ENCODE measurements at regions not wholly inside any gene's neighbourhood (a gene's known extent, or its start where the extent isn't known, plus 50 kb on each side); places are given as distances from the start of the nearest gene placed in this dataset.
"Not testable (repeated sequence)": the region's sequence is repeated elsewhere in the genome, so short reads cannot be mapped to it uniquely, and the experiment has no call there.

- in situ Hi-C loops (cut with HindIII; ENCODE audit: low sequenced_read_pairs) = no loop called here
Measured at GRCh38 chr4:97414161-97414560, 729.1 kb downstream of the STPG2 start.

DNA sequence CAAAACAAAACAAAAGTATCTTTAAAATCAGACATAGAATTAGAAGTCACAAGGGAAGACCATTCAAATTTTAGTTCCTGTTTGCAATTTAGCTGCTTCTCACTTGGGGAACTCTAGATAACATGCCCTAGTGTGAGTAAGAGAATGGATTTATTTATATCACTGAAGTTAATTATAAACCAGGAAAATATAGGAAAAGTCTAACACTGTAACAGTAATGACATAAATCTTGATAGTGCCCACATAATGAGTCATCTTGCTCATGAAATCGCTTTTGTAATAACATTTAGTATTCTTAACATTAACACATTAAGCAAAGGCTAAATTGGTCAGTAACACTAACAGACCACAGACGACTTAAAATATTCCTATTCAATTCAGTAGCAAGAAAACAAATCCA lies 710.7 kb downstream of the STPG2 start:
- in situ Hi-C loops (cut with HindIII; ENCODE audit: low sequenced_read_pairs) = no loop called here

GRCh38 chr4:97437998-97438705 lies 705.1 kb downstream of the STPG2 start:
- in situ Hi-C loops (cut with HindIII; ENCODE audit: low sequenced_read_pairs) = not testable (repeated sequence)

GRCh38 chr4:97453186-97453585 lies 690.1 kb downstream of the STPG2 start:
- in situ Hi-C loops (cut with HindIII; ENCODE audit: low sequenced_read_pairs) = no loop called here

DNA sequence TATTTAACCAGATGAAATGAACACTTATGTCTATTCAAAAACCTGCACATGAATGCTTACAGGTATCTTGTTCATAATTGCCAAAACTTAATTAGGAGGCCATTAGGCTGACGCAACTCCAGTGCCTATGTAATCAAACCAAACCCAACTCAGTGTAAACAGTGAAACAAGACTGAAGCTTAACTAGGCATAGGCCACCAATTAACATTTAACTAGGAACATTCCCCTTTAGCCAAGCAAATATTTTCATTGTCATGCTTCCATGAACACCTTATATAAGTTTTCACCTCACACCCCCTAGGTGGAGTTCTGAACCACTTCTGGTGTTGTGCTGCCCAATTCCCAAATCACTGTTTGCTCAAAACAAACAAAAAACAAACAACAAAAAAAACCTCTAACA lies 686.0 kb downstream of the STPG2 start:
- in situ Hi-C loops (cut with HindIII; ENCODE audit: low sequenced_read_pairs) = no loop called here

DNA sequence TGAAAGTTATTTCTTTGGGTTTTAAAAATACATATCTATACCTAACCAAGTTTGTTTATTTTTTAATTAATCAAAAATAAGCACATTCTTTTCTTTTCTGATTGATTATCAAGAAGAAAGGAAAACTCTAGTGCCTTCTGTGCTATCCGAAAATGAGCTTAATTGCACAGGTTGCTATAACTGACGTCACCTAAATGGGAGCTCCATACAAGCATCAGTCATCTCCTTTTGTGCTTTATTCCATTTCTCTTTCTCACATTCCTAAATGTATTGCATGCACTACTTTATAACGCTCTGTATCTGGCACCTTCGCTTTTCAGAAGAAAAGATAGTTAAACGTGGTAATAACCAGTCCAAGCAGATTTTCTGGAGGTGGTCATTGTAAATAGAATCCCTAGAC lies 675.0 kb downstream of the STPG2 start:
- in situ Hi-C loops (cut with HindIII; ENCODE audit: low sequenced_read_pairs) = no loop called here

DNA sequence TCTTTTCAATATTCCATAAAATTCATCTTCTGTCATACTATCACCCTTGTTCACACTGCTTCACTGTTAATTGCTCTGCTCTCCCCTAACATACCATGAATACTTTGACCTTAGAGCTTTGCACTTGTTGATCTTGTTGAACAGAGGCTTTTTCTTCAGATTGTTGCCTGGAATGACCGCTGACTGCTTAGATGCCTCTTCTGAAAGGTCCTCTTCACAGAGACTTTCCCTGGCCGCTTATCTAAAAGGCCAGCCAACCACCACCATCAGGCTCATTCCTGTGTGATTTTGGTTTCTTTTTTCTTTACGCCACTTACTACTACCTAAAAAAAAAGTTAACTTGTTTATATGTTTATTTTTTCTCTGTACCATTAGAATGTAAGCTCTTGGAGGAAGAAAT lies 667.7 kb downstream of the STPG2 start:
- in situ Hi-C loops (cut with HindIII; ENCODE audit: low sequenced_read_pairs) = no loop called here

GRCh38 chr4:97477974-97478373 lies 665.3 kb downstream of the STPG2 start:
- in situ Hi-C loops (cut with HindIII; ENCODE audit: low sequenced_read_pairs) = no loop called here

DNA sequence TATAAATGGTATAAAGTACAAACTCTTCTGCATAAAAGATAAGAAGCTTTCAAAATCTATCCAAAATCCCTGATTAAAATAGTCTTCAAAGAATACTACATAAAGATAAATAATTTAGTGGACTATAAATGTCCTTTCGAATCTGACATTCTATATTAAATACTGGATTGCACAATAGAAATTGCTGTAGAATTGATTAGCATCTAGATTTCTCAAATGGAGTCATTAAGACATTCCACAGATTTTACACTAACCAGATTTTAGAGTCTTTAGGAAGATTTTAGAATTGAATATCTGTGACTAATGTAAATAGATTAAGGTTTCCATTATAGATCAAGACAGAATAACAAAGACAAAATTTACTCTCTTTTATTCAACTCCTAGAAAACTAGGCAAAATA lies 663.9 kb downstream of the STPG2 start:
- in situ Hi-C loops (cut with HindIII; ENCODE audit: low sequenced_read_pairs) = no loop called here

GRCh38 chr4:97491856-97492255 lies 651.4 kb downstream of the STPG2 start:
- in situ Hi-C loops (cut with HindIII; ENCODE audit: low sequenced_read_pairs) = no loop called here

DNA sequence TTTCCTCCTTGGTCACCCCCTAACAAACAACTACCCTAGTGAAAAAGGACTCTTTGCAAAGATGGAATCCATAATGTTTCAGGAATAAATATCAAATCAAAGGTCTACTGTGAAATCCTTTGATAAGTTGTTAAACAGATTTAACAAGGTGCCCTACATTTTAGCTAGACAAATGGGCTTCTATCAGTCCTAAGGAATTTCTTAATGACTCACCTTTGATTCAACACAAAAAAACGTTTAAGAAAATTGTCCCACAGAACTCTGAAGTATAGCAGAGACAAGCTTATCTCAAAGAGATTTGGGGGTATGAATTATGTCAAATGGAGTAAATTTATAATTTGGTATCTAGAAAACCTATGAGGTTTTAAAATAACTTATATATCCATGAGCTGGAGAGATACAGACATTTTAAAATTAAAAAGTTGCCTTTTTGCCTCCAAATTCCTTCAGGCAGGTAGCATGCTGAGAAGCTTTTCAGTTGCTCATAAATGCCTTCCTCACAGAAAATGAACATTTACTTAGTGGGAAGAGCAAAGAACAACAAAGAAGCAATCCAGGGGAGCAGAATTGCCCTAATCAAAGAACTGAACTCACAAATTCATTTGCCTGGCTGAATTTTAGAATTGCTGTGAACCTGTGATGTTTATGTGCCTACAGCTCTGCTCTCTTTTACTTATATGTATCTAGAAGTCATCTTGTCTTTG lies 649.3 kb downstream of the STPG2 start:
- in situ Hi-C loops (cut with HindIII; ENCODE audit: low sequenced_read_pairs) = no loop called here

- in situ Hi-C loops (cut with HindIII; ENCODE audit: low sequenced_read_pairs) = no loop called here
Measured at GRCh38 chr4:97496298-97496873, 646.9 kb downstream of the STPG2 start.

DNA sequence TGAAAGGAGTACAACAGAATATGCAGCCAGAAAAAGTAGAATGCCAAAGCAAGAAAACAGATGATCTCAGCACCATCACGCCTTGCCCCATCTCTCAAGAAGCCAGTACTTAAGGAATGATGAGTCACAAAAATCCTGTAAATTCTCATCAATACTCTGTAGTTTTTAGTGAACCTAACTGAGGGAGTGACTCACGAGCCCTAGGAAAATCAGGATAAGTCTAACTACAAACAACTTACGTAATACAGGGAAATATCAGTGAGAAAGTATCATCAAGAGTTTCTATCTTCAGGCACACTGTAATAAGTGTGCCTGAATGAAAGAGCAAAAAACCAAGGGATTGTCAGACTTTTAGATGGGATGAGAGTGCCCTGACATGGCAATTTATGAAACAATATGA lies 644.4 kb downstream of the STPG2 start:
- in situ Hi-C loops (cut with HindIII; ENCODE audit: low sequenced_read_pairs) = no loop called here

GRCh38 chr4:97500423-97500822 lies 642.9 kb downstream of the STPG2 start:
- in situ Hi-C loops (cut with HindIII; ENCODE audit: low sequenced_read_pairs) = no loop called here

DNA sequence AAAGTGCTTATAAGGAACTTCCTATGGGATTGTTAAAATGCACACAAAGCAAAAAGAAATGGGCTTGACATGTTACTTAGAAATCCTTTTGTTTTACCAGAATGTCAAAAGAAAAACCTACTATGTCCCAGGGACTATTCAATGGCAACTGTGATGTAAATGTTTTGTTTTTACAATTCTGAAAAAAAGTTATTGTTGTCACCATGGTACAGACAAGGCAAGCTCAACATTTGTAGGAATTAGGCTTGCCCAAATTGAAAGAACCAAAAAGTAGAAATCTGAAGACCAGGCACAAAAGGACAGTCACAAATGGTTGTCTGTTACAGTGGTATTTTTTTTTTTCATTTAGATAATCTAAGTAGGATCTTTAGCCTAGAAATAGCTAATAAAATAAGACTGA lies 638.6 kb downstream of the STPG2 start:
- in situ Hi-C loops (cut with HindIII; ENCODE audit: low sequenced_read_pairs) = no loop called here

- in situ Hi-C loops (cut with HindIII; ENCODE audit: low sequenced_read_pairs) = no loop called here
Measured at GRCh38 chr4:97507587-97508245, 635.6 kb downstream of the STPG2 start.
